Endothelial cell of umbilical vein (primary cell): ENCODE measurements at regions not wholly inside any gene's neighbourhood (a gene's known extent, or its start where the extent isn't known, plus 50 kb on each side); places are given as distances from the start of the nearest gene placed in this dataset.

Experiments used
- BruUV-seq: library from RNA; stranded (reverse); fragments of 400-500 nt; replicated peaks from 2 replicates; lab custom pipeline; 2021; lab: Mats Ljungman, UMichigan
- CTCF ChIA-PET: fragments of 300-600, 350-600 bp; sonication (Branson Sonifier 250); formaldehyde crosslinking; loops from one replicate; lab custom pipeline; 2021; ENCODE audit warnings: antibody characterized with exemption, inconsistent platforms; lab: Charles Lee
- POLR2A ChIA-PET: fragments of 300-600, 350-600 bp; sonication (Branson Sonifier 250); formaldehyde crosslinking; loops from one replicate; lab custom pipeline; 2021; ENCODE audit warnings: antibody characterized with exemption, inconsistent platforms; lab: Charles Lee
- DNase-seq: peaks from one replicate; pipeline ENCODE4 v3.0.0-alpha.2; 2011; ENCODE audit warnings: low read depth, low spot score
- FAIRE-seq: peaks from 2 replicates; lab custom pipeline; 2011; peaks lifted over from hg19 to GRCh38; lab: Jason Lieb, UNC
- H2AFZ ChIP-seq: 2 replicates; pipeline ENCODE4 v1.6.0; 2012; ENCODE audit warnings: low read depth, low read length, control low read depth, inconsistent platforms
- H3K27ac ChIP-seq: 2 replicates; pipeline ENCODE4 v1.5.1; 2011; ENCODE audit warnings: low read depth, mild to moderate bottlenecking, control low read depth, low read length, moderate library complexity; ENCODE audit not compliant: insufficient read depth
- H3K27me3 ChIP-seq, 2 experiments: 2 replicates each; pipeline versions ENCODE4 v1.6.0 to v1.6.1; 2011; ENCODE audit warnings: low read length in 2 of 2, mixed read lengths in 1 of 2; ENCODE audit not compliant: control insufficient read depth in 2 of 2, insufficient read depth in 2 of 2
- H3K36me3 ChIP-seq, 2 experiments: 2 replicates in 1 of 2; 3 replicates in 1 of 2; pipeline ENCODE4 v1.5.1; 2011; ENCODE audit warnings: low read length in 2 of 2, mild to moderate bottlenecking in 1 of 2, moderate library complexity in 1 of 2; ENCODE audit not compliant: control insufficient read depth in 2 of 2, insufficient read depth in 2 of 2; ENCODE audit errors: extremely low read depth in 1 of 2
- H3K4me1 ChIP-seq: 3 replicates; pipeline ENCODE4 v1.5.1; 2011; ENCODE audit warnings: mild to moderate bottlenecking, low read length; ENCODE audit not compliant: control insufficient read depth, insufficient read depth; ENCODE audit errors: extremely low read depth
- H3K4me2 ChIP-seq: 2 replicates; pipeline ENCODE4 v1.6.1; 2011; ENCODE audit warnings: low read length, control low read depth, mixed read lengths; ENCODE audit not compliant: insufficient read depth
- H3K4me3 ChIP-seq, 3 experiments: fragments of 200-600 bp in 1 of 3; sonication (generic), shearing (Covaris generic) in 1 of 3; replicated peaks in 1 of 3; 2 replicates each; pipeline ENCODE4 v1.5.1; 2011 to 2016; ENCODE audit warnings: control low read depth in 3 of 3, low read length in 3 of 3, mild to moderate bottlenecking in 2 of 3, inconsistent platforms in 1 of 3, low read depth in 1 of 3, moderate library complexity in 1 of 3; ENCODE audit not compliant: insufficient read depth in 1 of 3
- H3K79me2 ChIP-seq: 2 replicates; pipeline ENCODE4 v1.6.0; 2012; ENCODE audit warnings: low read length, inconsistent platforms; ENCODE audit not compliant: control insufficient read depth, insufficient read depth
- H3K9ac ChIP-seq: replicated peaks from 2 replicates; pipeline ENCODE3; 2011; ENCODE audit warnings: low read length, control low read depth; ENCODE audit not compliant: insufficient read depth; ENCODE audit errors: extremely low read depth
- H3K9me1 ChIP-seq: replicated peaks from 3 replicates; pipeline ENCODE4 v1.6.0; 2011; ENCODE audit warnings: mild to moderate bottlenecking, low read length; ENCODE audit not compliant: control insufficient read depth, insufficient read depth; ENCODE audit errors: extremely low read depth
- H3K9me3 ChIP-seq: replicated peaks from 2 replicates; pipeline ENCODE4 v1.5.1; 2012; ENCODE audit warnings: low read length, inconsistent platforms; ENCODE audit not compliant: control insufficient read depth, insufficient read depth
- H4K20me1 ChIP-seq: replicated peaks from 2 replicates; pipeline ENCODE3; 2011; ENCODE audit warnings: mild to moderate bottlenecking, low read length; ENCODE audit not compliant: control insufficient read depth, insufficient read depth; ENCODE audit errors: extremely low read depth
- FOS ChIP-seq: IDR thresholded peaks from 2 replicates; pipeline ENCODE4 v1.6.1; 2011; ENCODE audit warnings: mild to moderate bottlenecking, low read length, moderate library complexity, borderline replicate concordance; ENCODE audit not compliant: insufficient read depth
- JUN ChIP-seq: IDR thresholded peaks from 2 replicates; pipeline ENCODE4 v1.6.1; 2011; ENCODE audit warnings: borderline replicate concordance, low read depth; ENCODE audit not compliant: insufficient read length, insufficient read depth
- POLR2A ChIP-seq: IDR thresholded peaks from 2 replicates; pipeline ENCODE4 v1.6.1; 2012; ENCODE audit warnings: low read depth, mild to moderate bottlenecking, control low read depth, low read length
- dilution Hi-C: fragments of 300-500 bp; cut with MboI; formaldehyde crosslinking; loops from one replicate; pipeline ENCODE4 v1.15.0; 2019; ENCODE audit warnings: low sequenced_read_pairs; ENCODE audit not compliant: extremely low pct_ligation_motif_present
- intact Hi-C: fragments of 100-400 bp; cut with micrococcal nuclease; formaldehyde crosslinking; loops from one replicate; pipeline ENCODE4 v1.10.0; 2022
- TF ChIP-seq, protein P1 (sequence below): IDR thresholded peaks from 2 replicates; pipeline ENCODE4 v1.6.1; 2011; ENCODE audit not compliant: insufficient read depth, insufficient read length

GRCh38 chr14:49044981-49045380, 541.2 kb downstream of the RPS29 start:
- Histone ChIP-seq H3K9ac (no peak overlapping the region), H3K79me2 (no peaks in the 10 kb centered on the region), H3K4me2 (no peak overlapping the region), H3K9me1 (no peaks in the 10 kb centered on the region), H3K27ac (no peak overlapping the region), H3K9me3 (peaks cover 6% of the 10 kb centered on the region), H3K4me1 (no peaks in the 10 kb centered on the region), H4K20me1 (no peaks in the 10 kb centered on the region), H3K27me3 (no peaks in the 10 kb centered on the region), H2AFZ (no peak overlapping the region), H3K36me3 (no peaks in the 10 kb centered on the region), H3K4me3 (no peak overlapping the region)
- dilution Hi-C loops, result no loop called here
- ChIA-PET CTCF (no interaction called here), POLR2A (no interaction called here)
- TF ChIP-seq JUN, result no peak
- no TSS peak for BruUV-seq
- FAIRE-seq (no peak), DNase-seq (no peak)
- intact Hi-C loops, result no loop called here

DNA sequence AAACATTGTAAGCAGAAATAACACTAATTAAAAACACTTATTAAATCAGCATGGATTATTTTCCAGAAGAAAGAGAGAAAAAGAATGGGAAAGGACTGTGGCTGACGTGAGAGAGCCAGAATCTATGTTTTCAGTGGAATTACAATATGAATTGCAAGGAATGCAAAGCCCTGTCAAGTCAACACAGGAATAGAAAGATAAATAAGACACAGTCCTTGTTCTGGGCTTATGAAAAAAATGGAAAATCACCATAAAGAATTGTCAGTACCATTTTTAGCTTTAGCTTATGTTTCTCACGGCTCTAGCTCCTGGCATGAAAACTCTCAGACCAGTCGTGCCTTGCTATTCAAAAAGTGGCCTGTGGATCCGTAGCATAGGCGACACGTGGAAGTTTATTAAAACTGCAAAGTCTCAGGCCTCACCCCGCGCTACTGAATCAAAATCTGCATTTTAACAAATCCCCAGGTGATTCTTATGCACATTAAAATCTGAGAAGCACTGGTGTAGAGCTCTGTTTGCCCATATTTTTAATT, 549.1 kb downstream of the RPS29 start:
- intact Hi-C loops, result no loop called here
- dilution Hi-C loops, result no loop called here
- BruUV-seq, result no TSS peak
- H3K27me3 ChIP-seq, result no peaks in the 10 kb centered on the region
- TF ChIP-seq, protein P1, sequence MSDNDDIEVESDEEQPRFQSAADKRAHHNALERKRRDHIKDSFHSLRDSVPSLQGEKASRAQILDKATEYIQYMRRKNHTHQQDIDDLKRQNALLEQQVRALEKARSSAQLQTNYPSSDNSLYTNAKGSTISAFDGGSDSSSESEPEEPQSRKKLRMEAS, result no peak
- no peak for TF ChIP-seq POLR2A
- TF ChIP-seq FOS, result no peak
- no peak for TF ChIP-seq JUN
- FAIRE-seq (no peak), DNase-seq (no peak)
- no peak overlapping the region for H3K27ac ChIP-seq
- ChIA-PET POLR2A (no interaction called here), CTCF (no interaction called here)
- H3K36me3 ChIP-seq, result no peaks in the 10 kb centered on the region
- H3K9ac ChIP-seq, result no peak overlapping the region
- no peak overlapping the region for H2AFZ ChIP-seq
- no peak overlapping the region for H3K4me3 ChIP-seq
- H3K79me2 ChIP-seq, result no peaks in the 10 kb centered on the region
- no peaks in the 10 kb centered on the region for H4K20me1 ChIP-seq
- H3K4me2 ChIP-seq, result no peak overlapping the region
- H3K4me1 ChIP-seq, result no peaks in the 10 kb centered on the region
- no peaks in the 10 kb centered on the region for H3K9me1 ChIP-seq
- H3K9me3 ChIP-seq, result peaks cover 2% of the 10 kb centered on the region
